Fibroblast of lung (primary cell): ENCODE measurements at regions not wholly inside any gene's neighbourhood (a gene's known extent, or its start where the extent isn't known, plus 50 kb on each side); places are given as distances from the start of the nearest gene placed in this dataset.

Experiments
- DNase-seq, 2 donors: peaks; one replicate each; pipeline versions ENCODE4 v3.0.0 to v3.0.0-alpha.2; 2010; ENCODE audit warnings: low read depth in 2 of 2
- H2AFZ ChIP-seq: 2 replicates; pipeline ENCODE4 v1.5.1; 2012; ENCODE audit warnings: low read length, control low read depth, inconsistent platforms
- H3K27ac ChIP-seq: 2 replicates; pipeline ENCODE4 v1.5.1; 2011; ENCODE audit warnings: low read length, control low read depth; ENCODE audit not compliant: insufficient read depth
- H3K27me3 ChIP-seq: 2 replicates; pipeline ENCODE4 v1.5.1; 2011; ENCODE audit warnings: mild to moderate bottlenecking, low read length; ENCODE audit not compliant: control insufficient read depth, insufficient read depth
- H3K36me3 ChIP-seq: 2 replicates; pipeline ENCODE4 v1.5.1; 2011; ENCODE audit warnings: low read length; ENCODE audit not compliant: control insufficient read depth, insufficient read depth
- H3K4me1 ChIP-seq: 2 replicates; pipeline ENCODE4 v1.5.1; 2011; ENCODE audit warnings: low read length; ENCODE audit not compliant: control insufficient read depth, insufficient read depth; ENCODE audit errors: extremely low read depth
- H3K4me2 ChIP-seq: 2 replicates; pipeline ENCODE4 v1.5.1; 2011; ENCODE audit warnings: low read length, control low read depth; ENCODE audit not compliant: insufficient read depth; ENCODE audit errors: extremely low read depth
- H3K4me3 ChIP-seq, 4 experiments: fragments of 200-600 bp in 1 of 4; sonication (generic) in 1 of 4; replicated peaks in 1 of 4; 2 replicates each; pipeline ENCODE4 v1.5.1; 2011 to 2016; ENCODE audit warnings: low read length in 4 of 4, low read depth in 3 of 4, mild to moderate bottlenecking in 3 of 4, control low read depth in 2 of 4, inconsistent platforms in 1 of 4, mixed read lengths in 1 of 4; ENCODE audit not compliant: insufficient read depth in 1 of 4; ENCODE audit errors: control extremely low read depth in 1 of 4
- H3K79me2 ChIP-seq: 2 replicates; pipeline ENCODE4 v1.5.1; 2012; ENCODE audit warnings: mild to moderate bottlenecking, low read length, inconsistent platforms; ENCODE audit not compliant: control insufficient read depth, insufficient read depth
- H3K9ac ChIP-seq: 2 replicates; pipeline ENCODE4 v1.5.1; 2011; ENCODE audit warnings: mild to moderate bottlenecking, low read length, control low read depth; ENCODE audit not compliant: insufficient read depth
- H3K9me3 ChIP-seq: 2 replicates; pipeline ENCODE4 v1.5.1; 2012; ENCODE audit warnings: low read depth, low read length; ENCODE audit not compliant: control insufficient read depth, insufficient read depth
- H4K20me1 ChIP-seq: 2 replicates; pipeline ENCODE4 v1.5.1; 2011; ENCODE audit warnings: low read length; ENCODE audit not compliant: control insufficient read depth, insufficient read depth; ENCODE audit errors: extremely low read depth
- CTCF ChIP-seq, 2 donors: IDR thresholded peaks in 1 of 2; conservative IDR thresholded peaks in 1 of 2; 1 replicate in 1 of 2; 2 replicates in 1 of 2; pipeline ENCODE4 v1.5.1; 2011 to 2012; ENCODE audit warnings: low read length in 2 of 2, control low read depth in 1 of 2, inconsistent platforms in 1 of 2, low read depth in 1 of 2, mild to moderate bottlenecking in 1 of 2
- EZH2 ChIP-seq: IDR thresholded peaks from 2 replicates; pipeline ENCODE4 v1.5.1; 2012; ENCODE audit warnings: low read length, control low read depth, mild to moderate bottlenecking; ENCODE audit errors: missing control alignments

- Histone ChIP-seq H3K4me3 (no peak overlapping the region), H3K9me3 (no peaks in the 10 kb centered on the region), H3K27me3 (no peaks in the 10 kb centered on the region), H3K9ac (no peak overlapping the region), H2AFZ (no peak overlapping the region), H3K79me2 (no peaks in the 10 kb centered on the region), H3K36me3 (no peaks in the 10 kb centered on the region), H3K27ac (no peak overlapping the region), H3K4me1 (no peaks in the 10 kb centered on the region), H4K20me1 (no peaks in the 10 kb centered on the region), H3K4me2 (no peak overlapping the region)
- TF ChIP-seq EZH2 (no peak), CTCF (conservative IDR thresholded peaks at IDR 0.05 in 1 of 2, IDR thresholded peaks at IDR 0.05 in 1 of 2; ENCODE audit: low read depth in 1 of 2, low read length in 2 of 2) (no peak)
- DNase-seq = no peak
Measured at GRCh38 chr6:148257810-148258209, 84.8 kb upstream of the SASH1 start.

- Histone ChIP-seq H3K4me3 (no peak overlapping the region), H3K4me1 (no peaks in the 10 kb centered on the region), H3K79me2 (no peaks in the 10 kb centered on the region), H3K27ac (no peak overlapping the region), H4K20me1 (no peaks in the 10 kb centered on the region), H3K36me3 (no peaks in the 10 kb centered on the region), H3K4me2 (no peak overlapping the region), H3K9ac (no peak overlapping the region), H3K9me3 (no peaks in the 10 kb centered on the region), H2AFZ (no peak overlapping the region), H3K27me3 (no peaks in the 10 kb centered on the region)
- no peak for TF ChIP-seq CTCF (conservative IDR thresholded peaks at IDR 0.05 in 1 of 2, IDR thresholded peaks at IDR 0.05 in 1 of 2; ENCODE audit: low read depth in 1 of 2, low read length in 2 of 2)
- no peak for TF ChIP-seq EZH2
- no peak for DNase-seq
Measured at GRCh38 chr6:148258868-148259267, 83.8 kb upstream of the SASH1 start.

- H4K20me1 ChIP-seq = no peaks in the 10 kb centered on the region
- no peaks in the 10 kb centered on the region for H3K36me3 ChIP-seq
- H3K79me2 ChIP-seq = no peaks in the 10 kb centered on the region
- no peaks in the 10 kb centered on the region for H3K27me3 ChIP-seq
- no peak overlapping the region for H3K4me3 ChIP-seq
- H3K27ac ChIP-seq = no peak overlapping the region
- TF ChIP-seq CTCF (conservative IDR thresholded peaks at IDR 0.05 in 1 of 2, IDR thresholded peaks at IDR 0.05 in 1 of 2; ENCODE audit: low read depth in 1 of 2, low read length in 2 of 2) (no peak), EZH2 (no peak)
- no peak for DNase-seq
- H2AFZ ChIP-seq = no peak overlapping the region
- no peak overlapping the region for H3K4me2 ChIP-seq
- no peak overlapping the region for H3K9ac ChIP-seq
- no peaks in the 10 kb centered on the region for H3K9me3 ChIP-seq
- H3K4me1 ChIP-seq = no peaks in the 10 kb centered on the region
Measured at GRCh38 chr6:148261470-148261869, 81.2 kb upstream of the SASH1 start.
